ENCODE measurements at regions not wholly inside any gene's neighbourhood (a gene's known extent, or its start where the extent isn't known, plus 50 kb on each side); places are given as distances from the start of the nearest gene placed in this dataset.

- TF ChIP-seq REST (IDR thresholded peaks at IDR 0.05; ENCODE audit: borderline replicate concordance) (no peak), SMC3 (conservative IDR thresholded peaks at IDR 0.05; ENCODE audit: poor library complexity) (no peak), CTCF (IDR thresholded peaks at IDR 0.05; ENCODE audit: poor library complexity, severe bottlenecking) (no peak)
Measured at GRCh38 chr12:86903159-86903558, 647.0 kb upstream of the MGAT4C start.

Measured in neural cell (in vitro differentiated cells).